Mucosa of gallbladder (tissue), 1 donor: ENCODE measurements at regions not wholly inside any gene's neighbourhood (a gene's known extent, or its start where the extent isn't known, plus 50 kb on each side); places are given as distances from the start of the nearest gene placed in this dataset.

Experiments used
- DNase-seq: peaks from one replicate; pipeline ENCODE4 v3.0.0-alpha.2; 2020; ENCODE audit warnings: low spot score
- donor health status: DM: no; HTN: no; CAD: no.

DNA sequence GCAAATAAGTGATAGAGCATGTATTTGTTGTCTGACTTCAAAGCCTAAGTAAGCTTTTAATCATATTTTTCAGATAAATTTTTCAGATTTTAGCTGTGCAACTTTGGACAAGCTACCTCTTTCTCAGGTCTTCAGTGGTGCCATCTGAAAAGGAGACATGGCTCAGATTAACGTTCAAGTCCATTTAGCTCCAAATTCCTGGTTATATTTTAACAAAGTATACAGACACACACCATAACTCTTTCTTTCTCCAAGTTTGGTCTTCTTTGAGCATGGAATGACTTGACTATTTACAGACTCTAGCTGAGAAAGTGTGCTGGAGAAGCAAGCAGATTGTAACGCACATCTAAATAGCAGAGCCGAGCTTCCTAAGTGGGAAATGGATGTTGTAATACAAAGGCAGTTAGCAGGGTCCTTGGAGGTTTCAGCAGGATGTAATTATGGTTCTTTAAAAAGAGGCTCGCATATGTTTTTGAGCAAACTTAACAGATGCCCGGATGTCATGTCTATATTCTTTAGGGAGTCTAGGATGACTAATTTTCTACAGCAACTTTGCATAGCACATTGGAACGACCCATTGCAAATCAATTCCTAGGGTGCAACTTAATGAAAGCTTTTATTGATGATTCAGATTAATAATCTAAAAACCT is 128.1 kb upstream of the E2F8 start:
- DNase-seq, result no peak

DNA sequence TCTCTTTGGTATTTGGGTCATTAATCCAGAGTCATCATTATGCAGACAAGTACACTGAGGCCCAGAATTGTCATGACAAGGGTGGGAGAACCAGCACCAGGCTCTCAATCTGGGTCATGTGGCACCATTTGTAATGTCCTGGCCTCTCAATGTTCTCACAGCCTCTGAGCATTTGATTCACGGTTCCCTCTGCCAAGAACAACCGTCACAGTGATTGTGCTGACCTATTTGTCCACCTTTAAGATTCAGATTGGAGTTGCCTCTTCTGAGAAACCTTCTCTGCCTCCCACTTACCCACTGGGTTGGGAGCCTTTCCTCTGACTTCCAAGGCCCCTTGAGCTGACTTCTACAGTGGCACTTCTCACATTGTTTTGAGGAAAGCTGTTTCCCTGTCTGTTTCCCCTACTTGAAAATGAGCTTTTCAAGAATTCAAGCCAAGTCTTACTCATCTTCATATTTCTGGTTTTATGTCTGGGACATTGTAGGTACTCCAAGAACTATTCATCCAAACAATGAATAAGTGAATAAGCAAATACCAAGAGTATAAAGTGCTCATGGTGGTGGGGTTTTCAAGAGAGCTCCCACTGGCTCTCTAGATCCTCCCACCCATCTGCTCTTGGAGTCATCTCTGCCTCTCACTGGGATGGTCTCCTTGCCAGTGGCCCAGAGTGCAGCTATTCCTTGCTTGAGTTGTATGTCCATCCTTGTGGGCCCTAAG is 126.4 kb upstream of the E2F8 start:
- DNase-seq, result no peak

DNA sequence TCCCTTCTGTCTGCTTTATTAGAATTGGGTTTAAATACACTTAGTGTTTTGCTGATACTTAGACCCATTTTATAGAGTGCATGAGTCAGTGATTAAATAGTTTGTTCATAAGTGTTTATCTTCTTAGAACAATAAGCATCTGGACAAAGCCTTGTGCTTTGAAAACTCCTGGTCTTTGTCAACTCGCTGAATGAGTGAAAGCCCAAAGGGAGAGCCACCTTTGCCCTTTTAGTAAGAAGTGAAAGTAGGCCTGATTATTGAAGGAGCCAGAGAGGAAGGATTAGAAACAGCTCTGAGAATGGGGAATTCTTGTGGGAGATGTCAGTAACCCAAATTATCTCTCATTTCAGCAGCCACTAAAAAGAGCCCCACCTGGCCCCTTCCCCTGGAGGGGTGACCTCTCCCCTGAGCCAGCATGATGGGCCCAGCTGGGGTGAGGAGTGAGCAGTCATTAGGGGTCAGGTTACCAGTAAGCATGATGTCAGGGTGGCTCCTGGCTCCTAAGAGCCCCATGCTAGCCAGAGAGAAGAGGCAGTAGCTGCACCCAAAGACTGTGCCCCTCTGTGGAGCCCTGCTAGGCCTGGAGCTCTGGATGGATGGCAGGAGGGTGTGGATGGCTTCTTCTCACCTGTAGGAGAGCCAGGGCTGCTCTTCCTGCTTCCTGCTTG is 125.1 kb upstream of the E2F8 start:
- DNase-seq, result no peak

DNA sequence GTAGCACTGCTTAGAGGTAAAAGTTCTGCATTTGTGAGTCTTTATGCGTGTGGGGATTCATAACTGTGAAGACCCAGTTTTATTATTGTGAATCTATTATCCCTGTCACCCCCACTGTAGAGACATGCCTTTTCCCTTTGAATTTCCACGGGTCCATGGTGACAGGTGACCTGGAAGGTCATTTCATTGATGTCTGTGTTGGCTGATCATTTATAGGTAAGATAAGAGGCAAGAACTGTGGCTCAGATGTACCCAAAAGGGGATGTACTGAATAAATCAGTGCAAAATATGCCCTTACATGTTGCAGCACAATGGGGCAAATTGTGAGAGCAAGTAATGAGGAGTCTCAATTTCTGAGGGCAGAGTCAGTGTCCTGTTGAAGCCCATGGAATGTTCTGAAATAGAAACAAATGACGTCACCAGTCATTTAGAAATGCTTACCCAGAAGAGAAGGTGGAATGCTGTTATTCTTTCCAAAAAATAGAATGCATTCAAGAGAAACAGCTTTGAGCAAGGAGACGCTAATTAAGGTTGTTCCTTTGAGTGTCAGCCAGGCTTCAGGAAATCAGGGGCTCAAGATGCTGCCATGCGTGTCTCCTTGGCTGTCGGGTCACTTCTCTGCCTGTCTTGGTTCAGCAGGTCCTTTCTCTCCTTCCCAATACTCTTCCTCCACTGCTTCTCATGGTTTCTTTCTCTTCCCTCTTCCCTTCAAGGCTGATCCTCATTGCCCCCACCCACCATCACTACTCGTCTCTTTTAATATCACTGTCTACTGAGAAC is 118.7 kb upstream of the E2F8 start:
- DNase-seq, result no peak

DNA sequence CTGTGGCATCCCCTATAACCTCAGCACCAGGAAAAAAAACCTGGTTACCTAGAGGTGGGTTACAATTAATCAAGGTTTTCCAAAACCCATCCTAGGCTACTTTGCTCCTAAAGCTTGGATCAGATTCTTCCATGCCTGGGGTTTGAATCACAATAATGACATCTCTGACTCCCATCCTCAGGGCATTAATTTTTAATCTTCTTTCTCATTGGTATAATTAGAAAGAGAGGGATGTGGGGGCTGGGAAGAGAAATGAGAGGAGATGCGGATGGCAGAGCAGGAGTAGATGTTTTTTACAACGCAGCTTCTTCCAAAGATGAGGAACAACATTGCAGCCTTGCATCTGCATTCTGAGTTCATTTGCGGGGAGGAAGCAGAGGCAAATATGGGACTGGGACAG is 117.2 kb upstream of the E2F8 start:
- no peak for DNase-seq

DNA sequence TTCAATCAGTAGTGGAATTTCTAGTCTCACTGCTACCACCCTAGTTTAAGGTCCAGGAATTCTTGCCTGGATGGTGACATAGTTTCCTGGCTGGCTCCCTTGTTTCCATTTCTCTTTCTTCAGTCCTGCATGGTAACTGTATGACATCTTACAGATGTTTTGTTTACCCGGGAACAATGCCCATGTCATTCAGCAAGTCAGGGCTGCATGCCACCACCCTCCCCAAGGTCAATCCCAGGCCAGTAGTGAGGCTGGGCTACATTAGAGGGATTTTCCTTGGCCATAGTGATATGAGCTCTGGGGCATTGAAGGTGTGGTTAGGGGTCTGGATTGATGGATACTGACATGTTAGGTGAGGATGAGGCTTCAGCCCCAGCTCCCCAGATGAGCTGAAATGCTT is 114.9 kb upstream of the E2F8 start:
- no peak for DNase-seq

DNA sequence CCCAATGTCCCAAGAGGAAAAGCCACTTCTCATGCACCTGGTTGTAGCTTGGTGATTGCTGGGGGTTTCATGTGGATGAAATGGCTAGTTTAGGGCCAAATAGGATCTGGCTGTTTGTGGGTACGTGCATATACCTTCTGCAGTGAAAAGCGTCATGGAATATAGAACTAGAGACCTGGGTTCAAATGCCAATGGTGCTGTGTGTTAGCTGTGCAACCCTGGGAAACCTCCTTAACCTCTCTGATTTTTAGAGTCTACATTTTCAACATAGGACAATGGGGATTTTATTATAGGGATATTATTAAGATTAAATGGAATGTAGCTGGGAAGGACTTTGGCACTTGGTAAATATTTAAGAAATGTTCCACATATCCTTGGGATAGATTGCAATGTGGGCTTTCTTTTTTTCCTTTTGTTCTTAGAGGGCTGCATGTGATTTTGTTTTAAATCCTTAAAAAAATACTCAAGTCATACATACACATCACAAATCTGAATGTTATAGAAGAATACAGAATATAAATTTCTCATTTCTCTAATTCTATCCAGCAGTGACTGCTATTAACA is 112.6 kb upstream of the E2F8 start:
- DNase-seq, result no peak

DNA sequence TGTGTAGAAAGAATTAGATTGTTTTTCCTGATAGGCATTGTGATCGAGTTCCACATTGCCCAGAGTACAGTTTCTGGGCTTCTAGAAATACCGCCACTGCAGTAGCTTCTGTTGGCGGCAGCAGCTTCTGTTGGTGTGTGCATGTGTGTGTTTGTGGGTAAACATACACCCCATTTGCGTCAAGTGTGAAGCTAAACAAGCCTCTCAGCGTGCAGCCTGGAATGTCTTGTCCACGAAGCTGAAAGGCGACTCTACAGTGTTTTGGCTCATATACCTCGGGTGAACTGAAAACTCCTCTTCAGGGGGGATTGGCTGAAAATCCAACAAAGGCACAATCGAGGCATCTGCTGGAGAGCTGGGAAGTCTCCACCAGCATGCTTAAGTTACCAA is 112.0 kb upstream of the E2F8 start:
- DNase-seq, result no peak

DNA sequence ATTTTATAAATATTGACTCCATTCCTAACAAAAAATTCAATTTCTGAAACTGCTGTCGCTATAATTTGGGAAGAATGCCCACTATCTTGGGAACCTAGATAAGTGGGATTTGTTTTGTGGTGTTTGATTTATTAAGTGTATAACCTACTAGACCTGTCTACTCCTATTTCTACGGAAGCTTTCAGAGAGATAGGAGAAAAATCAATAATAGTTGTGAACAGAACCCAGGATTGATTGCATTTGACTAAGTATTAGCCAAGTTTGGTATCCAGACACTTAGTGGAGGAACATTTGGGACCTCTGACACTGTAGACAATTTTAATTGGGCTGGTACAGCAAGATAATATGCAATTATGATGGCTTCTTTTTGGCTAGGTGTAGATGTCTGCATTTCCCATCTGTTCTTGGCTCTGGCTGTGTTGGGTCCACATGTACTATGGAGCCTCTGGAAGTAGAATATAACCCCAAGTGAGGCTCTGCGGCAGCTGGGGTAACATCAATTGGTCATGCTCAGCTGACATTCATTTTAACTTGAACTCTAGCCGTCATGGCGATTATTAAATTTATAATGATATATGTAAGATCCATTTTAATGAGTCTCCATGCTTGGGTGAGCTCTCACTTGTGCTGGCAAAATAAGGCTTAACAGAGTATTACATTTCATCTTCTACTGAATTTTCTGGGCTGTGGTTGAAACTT is 111.5 kb upstream of the E2F8 start:
- DNase-seq, result no peak

DNA sequence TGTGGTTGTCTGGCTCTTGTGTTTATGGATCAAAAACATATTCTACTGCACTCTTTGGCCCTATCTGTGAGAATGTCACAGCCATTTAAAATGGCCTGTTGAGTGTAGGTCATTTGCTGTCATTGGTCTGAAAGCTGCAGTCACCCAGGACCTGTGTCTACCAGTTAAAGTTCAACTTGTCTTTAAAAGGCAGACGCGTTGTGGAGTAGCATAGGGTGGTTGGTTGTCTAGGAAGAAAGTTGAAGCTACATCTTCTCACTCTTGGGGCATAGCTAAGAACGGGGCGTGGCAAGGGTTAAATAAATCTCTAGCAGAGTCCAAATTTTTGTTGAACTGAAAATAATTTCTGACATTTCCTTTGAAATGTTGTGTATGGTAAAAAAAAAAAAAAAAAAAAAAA is 110.7 kb upstream of the E2F8 start:
- DNase-seq, result no peak

DNA sequence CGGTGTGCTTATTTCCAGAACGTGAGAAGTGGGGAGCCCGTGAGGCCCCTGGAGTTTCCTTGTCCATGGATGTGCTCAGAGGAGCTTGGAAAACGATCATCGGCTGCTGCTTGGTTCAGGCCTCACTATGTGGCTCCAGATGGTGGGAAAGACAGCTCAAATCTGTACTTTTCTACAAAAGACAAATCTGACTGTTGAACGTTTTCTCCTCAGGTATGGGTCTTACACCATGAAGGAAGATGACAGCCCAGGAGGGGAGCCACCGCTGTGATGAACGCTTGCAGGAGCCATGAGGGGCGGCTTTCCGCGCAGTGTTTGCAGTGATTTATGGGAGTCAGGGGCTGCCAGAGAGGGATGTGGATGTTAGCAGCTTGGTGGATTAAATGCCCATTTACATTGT is 109.4 kb upstream of the E2F8 start:
- no peak for DNase-seq

DNA sequence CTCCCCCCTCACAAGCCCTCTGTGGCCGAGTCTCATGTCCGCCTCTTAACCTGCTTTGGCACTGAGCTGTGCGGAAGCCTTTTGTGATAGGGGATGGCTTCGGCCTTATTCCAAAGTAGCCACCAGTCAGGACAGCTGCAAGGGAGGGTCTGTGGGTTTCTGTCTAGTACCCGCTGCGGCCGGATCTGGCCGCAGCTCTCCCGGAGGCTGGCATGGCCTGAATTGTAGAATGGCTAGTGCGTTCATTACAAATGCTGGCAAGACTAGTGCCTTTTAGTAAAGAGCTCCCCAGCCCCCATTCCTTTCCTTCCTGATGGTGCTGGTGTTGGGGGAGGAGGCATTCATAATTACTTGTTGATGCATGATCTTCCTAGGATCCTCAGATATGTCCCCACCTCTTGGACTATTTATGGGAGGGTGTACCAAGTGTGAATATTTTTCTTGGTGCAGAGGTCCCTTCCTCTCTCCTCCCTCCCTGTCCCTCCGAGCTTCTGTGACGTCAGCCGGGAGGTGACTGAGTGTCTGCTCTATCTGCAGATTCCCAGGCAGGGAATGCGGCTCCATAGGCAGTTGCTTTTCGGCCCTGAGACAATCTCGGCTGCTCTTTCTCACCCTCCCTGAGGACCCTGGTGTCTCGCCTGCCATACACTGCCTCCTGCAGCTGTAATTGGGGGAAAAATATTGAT is 108.7 kb upstream of the E2F8 start:
- no peak for DNase-seq

DNA sequence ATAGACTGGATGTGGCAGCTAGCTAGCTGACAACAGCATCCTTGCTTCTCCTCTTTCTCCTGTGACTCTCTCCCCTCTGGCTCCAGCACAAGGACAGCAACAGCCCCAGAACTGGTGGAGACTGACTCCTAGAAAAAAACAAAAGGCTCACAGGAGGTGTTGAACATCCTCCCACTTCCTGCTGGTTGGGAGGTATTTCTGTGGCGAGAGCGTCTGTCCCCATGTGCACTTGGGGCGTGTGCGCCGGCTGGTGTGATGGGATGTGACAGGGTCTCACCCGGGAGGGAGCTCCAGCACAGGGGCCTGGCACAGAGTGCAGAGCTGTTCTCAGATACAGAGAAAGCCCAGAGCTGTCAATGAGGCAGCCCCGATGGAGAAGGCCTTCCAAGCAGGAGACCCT is 107.2 kb upstream of the E2F8 start:
- no peak for DNase-seq

DNA sequence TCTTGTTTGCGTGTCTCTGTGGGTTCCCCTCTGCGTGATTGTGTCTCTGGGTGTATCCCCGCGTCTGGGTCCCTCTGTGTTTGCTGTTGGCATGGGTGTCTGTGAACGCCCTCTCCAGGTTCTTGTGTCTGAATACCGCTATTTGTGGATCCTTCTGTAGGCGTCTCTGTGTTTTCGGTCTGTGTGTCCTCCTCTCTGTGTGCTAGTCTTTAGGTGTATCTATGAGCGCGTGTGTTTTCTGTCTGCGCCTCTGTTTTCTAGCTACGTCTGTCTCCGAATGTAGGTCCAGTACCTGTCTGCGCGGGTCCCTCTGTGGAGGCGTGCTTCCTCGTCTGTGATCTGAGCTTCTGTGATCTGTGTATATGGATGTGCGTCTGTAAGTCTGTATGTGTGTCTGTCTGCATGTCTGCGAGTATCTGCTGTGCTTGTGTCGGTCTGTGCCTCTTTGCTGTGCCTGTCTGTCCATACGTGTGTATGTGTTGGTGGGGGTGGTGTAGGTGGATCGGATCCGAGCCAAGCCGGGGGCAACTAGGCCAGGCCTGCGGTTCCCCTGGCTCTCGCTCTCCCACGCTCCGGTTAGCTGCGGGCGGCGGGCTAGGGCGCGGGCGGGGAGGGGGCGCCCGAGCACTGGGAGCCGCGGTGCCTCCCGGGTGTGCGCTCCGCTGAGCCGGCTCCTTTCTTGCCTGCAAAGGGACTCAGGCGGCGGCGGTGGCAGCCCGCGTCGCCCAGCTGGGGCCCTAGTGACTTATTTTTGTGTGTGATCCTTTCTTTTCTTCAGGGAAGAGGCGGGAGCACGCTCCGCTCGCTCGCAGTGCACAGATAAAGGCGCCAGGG is 105.3 kb upstream of the E2F8 start:
- no peak for DNase-seq

DNA sequence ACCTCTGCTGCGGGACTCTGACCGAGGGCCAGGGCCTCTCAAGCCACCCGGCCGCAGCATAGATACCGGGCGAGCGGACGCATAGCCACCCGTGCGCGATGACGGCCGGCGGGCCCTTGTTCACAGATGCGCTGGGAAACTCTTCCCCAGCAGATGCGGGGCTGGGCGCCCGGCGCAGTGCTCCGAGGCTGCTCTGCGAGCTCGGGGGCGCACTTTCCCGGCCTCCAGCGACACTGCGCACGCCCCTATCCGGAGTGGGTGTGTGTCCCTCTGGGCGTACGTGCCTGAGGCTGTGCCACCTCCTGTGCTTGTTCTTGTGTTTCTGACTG is 104.7 kb upstream of the E2F8 start:
- DNase-seq, result no peak

DNA sequence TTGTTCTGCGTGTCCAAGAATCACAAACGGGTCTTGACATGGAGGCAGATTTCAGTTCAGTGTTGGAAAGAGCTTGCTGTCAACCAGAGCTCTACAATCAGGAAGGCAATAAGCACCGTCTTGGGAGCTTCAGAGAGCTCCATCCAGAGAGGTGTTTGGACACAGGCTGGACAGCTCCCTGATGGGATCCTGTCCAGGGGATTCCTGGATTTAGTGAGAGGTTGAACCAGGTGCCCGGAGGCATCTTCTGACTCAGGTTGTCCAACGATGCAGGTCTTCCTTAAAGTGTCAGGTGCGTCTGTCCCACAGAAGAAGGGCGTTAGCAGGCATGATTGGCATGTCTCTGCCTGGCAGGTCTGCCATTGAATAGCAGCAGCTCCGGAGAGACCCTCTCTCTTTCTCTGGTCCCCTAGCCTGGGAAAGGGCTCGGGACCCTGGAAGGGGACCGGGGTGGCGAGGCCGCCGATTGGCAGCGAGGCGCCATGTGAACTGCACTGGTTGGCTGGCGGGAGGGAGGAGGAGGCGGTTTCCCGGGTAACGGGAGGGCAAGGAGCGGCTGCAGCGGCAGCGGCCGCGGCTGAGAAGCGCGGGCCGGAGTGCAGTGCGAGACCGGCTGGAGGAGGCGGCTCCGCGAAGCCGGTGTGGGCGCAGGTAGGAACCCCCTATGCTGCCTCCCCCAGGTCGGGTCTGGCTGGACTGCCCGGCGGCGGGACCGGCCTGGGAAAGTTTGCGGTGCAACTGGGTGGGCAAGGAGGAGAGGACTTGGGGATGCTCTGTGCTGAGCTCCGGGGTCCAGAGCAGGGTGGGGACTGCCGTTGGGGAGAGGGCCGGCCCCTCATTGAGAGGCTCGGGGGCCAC is 104.1 kb upstream of the E2F8 start:
- no peak for DNase-seq

DNA sequence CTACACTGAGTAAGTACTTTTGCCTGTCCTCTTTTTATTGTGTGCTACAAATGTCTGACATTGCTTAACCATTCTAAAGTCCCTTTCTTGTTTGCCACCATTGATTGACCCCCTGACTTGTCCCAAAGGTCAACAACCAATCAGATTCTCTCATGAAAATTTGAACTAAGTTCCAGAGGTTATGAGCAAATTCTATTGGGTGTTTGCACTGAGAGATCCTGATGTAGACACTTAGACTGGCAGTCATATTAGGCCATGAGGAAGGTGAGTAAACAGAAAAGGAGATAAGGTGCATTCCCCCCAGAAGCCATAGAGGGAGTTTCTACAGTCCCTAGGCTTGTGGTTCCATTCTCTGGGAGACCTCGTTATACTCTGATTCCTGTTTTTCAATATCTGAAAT is 101.3 kb upstream of the E2F8 start:
- DNase-seq, result no peak

DNA sequence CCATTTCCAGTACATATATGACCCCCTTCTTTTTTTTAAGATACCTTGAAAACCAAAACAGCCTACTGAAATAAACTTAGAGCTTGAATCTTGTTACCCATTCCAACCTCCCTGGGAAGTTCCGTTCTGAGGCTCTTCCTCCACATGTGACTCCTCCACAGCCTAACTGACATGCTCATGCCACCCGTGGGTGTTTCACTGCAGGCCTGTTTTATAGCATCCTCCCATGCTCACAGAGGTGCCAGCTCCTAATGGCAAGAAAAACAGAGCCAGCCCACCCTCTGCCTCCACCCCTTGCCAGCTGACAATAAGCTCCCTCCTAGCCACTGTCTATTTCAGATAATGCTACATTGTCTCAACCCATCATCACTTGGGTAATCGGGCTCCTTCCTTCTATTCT is 97.6 kb upstream of the E2F8 start:
- no peak for DNase-seq

DNA sequence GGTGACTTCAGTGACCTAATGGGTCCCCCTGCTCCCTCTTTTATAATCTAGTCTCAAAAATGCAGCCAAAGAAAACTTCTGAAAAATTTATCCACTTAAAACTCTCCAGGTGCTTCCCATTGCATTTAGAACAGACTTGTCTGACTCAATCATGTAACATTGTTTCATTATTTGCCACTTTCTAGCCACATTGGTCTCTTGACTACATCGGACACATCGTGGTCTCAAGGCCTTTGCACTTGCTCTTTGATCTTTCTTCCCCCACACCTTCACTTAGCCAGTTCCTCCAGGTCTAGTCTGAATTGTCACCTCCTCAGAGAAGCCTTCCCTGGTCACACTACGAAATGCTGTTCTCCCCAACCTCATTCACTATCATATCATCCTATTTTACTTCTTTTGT is 97.0 kb upstream of the E2F8 start:
- DNase-seq, result no peak
